Neural cell (in vitro differentiated cells): ENCODE measurements at regions not wholly inside any gene's neighbourhood (a gene's known extent, or its start where the extent isn't known, plus 50 kb on each side); places are given as distances from the start of the nearest gene placed in this dataset.

Source experiments
- EP300 ChIP-seq: fragments of 450-650 bp; conservative IDR thresholded peaks from 2 replicates; pipeline ENCODE4 v1.6.1; 2014; ENCODE audit warnings: antibody characterized with exemption, mild to moderate bottlenecking, moderate library complexity; ENCODE audit not compliant: poor library complexity, severe bottlenecking
- EZH2 ChIP-seq: fragments of 200-600, 300-800 bp; shearing (Covaris generic), sonication (generic); IDR thresholded peaks from 2 replicates; pipeline ENCODE4 v1.6.1; 2014; ENCODE audit warnings: antibody characterized with exemption, low read length, borderline replicate concordance, mild to moderate bottlenecking; ENCODE audit not compliant: insufficient read depth, poor library complexity, severe bottlenecking
- POLR2AphosphoS5 ChIP-seq: IDR thresholded peaks from 2 replicates; pipeline ENCODE4 v1.6.1; 2012
- TAF1 ChIP-seq: IDR thresholded peaks from 2 replicates; pipeline ENCODE4 v1.6.1; 2012; ENCODE audit warnings: low read depth
- TF ChIP-seq, protein P1 (sequence below): fragments of 450-650 bp; IDR thresholded peaks from 2 replicates; pipeline ENCODE4 v1.5.1; 2014; ENCODE audit warnings: antibody characterized with exemption, mild to moderate bottlenecking, moderate library complexity; ENCODE audit not compliant: poor library complexity, severe bottlenecking

DNA sequence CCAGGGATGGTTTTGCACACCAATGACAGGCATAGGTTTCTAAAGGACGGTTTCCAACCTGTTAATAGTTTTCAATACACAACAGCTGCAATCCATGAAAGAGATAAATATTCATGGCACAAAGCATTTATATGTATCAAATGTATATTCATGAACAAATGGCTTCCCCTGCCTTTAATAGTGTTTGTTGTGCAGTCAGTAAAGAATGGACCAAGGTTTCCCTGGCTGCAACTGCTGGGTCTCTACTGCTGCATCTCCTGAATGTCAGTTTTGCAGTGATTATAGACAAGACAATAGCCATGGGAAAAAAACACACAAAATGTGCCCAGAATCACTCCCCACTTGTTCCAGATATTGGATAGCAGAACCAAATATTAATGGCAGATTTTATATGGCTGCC lies 284.1 kb downstream of the BTG1 start:
- no peak for TF ChIP-seq EP300
- TF ChIP-seq, protein P1, sequence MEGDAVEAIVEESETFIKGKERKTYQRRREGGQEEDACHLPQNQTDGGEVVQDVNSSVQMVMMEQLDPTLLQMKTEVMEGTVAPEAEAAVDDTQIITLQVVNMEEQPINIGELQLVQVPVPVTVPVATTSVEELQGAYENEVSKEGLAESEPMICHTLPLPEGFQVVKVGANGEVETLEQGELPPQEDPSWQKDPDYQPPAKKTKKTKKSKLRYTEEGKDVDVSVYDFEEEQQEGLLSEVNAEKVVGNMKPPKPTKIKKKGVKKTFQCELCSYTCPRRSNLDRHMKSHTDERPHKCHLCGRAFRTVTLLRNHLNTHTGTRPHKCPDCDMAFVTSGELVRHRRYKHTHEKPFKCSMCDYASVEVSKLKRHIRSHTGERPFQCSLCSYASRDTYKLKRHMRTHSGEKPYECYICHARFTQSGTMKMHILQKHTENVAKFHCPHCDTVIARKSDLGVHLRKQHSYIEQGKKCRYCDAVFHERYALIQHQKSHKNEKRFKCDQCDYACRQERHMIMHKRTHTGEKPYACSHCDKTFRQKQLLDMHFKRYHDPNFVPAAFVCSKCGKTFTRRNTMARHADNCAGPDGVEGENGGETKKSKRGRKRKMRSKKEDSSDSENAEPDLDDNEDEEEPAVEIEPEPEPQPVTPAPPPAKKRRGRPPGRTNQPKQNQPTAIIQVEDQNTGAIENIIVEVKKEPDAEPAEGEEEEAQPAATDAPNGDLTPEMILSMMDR: no peak
- no peak for TF ChIP-seq POLR2AphosphoS5
- no peak for TF ChIP-seq EZH2
- no peak for TF ChIP-seq TAF1
